Daoy (cell line): ENCODE measurements at regions not wholly inside any gene's neighbourhood (a gene's known extent, or its start where the extent isn't known, plus 50 kb on each side); places are given as distances from the start of the nearest gene placed in this dataset.
A peak's percentile ranks its signal among the peaks of the same experiment; 100 is the strongest.
"Not testable (repeated sequence)": the region's sequence is repeated elsewhere in the genome, so short reads cannot be mapped to it uniquely, and the experiment has no call there.

Experiments
- DNase-seq: peaks from one replicate; pipeline ENCODE4 v3.0.0-alpha.2; 2015; ENCODE audit warnings: low read depth

GRCh38 chr4:24209131-24209530 lies 319.3 kb upstream of the PPARGC1A start:
- DNase-seq = no peak

DNA sequence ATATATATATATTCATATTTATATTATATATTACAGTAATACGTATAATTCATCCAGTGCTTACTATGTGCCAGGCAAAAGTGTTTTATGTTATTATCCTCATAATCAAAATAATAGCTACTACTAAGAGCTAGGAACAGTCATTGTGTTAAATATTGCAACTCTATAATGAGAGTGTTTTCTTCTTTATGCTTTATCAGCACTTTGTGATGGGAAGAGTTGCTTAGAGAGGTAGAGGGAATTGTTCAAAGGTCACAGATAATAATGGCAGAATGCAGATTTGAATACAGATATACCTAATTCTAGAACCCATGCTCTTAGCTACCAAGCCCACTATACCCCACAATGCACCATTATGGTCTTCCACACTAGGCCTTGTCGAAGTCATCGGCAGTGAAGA lies 318.8 kb upstream of the PPARGC1A start:
- DNase-seq = no peak

GRCh38 chr4:24204708-24205107 lies 314.9 kb upstream of the PPARGC1A start:
- not testable (repeated sequence) for DNase-seq

DNA sequence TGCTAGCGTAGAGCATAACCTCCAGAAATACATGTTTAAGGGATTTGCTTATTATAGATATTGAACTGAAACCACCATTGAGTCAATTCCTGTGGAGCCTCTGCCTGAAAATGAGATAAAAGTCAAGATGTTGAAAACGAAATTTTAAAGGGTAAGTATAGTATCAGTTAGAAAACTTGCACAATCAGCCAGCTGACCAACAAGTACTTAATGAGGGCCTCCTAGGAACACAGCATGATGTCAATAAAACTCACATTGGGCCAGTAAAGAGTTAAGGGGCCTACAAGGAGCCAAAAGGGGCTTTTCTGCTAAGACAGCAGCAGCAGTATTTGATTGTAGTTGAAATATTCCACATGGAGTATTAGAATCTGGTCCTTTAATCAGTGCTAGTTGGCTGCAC lies 314.1 kb upstream of the PPARGC1A start:
- no peak for DNase-seq

DNA sequence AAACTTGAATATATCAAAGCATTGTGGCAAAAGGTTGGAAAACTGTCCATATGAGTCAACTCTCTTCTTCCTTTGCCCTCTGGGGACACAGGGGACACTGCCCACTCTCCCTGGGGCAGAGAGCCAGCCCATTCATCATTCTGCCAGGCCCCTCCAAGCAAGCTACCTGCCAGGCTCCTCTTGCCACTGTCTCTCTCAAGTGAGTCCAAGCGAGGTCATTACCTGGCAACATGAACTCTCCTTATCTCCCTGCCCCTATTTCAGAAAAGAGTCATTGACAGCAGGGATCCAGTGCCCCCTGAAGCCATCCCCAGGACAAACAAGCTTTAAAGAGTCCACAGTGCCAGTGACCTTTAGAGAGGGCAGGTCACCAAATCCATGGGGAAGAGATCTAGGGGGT lies 312.7 kb upstream of the PPARGC1A start:
- no peak for DNase-seq

DNA sequence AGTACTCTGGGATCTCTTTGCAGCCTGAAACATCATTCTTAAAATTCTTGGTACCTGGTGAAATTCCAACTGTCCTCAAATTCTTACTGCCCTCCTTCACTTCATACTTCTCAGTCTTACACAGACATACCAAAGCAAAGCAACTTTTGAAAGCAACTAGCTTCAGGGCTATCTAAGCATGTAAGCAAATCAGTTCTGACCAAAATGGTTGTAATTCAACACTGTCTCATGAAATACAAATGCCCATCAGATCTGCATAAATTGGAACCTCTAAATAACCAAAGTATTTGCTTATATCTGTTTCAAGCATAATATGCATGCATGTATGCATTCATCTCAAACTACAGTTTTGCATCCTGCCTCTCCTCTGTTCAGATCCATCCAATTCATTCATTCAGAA lies 308.1 kb upstream of the PPARGC1A start:
- DNase-seq = no peak

GRCh38 chr4:24196785-24197184 lies 306.9 kb upstream of the PPARGC1A start:
- no peak for DNase-seq

DNA sequence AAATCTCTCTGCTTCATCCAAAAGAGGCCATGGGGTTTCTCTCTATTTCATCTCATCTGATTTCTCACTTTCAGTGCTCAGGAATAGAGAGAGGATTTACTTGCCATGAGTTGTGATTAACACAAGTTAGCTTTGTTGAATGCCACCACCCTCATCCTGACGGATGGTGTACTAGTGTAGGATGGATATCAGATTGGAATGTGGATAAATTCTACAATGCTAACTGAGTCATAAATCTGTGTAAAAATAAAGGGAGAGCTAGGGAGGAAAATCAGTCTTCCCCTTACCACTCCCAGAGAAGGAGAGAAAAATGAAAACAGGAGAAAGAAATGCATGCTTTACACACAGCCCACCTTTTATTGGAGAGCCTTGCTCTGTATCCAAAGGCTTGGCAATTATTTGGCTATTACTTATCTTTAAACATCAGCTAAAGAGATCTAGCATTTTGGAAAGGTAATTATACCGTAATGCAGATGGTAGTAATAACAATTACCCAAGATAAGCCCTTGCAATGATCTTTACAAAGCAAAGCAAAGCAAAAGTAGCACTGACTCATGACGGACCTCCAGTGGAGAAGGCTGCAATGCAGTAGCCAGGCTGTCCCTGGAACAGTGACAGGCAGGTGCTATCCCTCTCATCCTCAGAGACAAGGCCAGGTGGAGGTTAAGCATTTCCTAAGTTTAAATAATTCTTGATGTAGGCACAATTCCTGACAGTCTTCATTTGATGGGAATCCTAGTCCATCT lies 306.3 kb upstream of the PPARGC1A start:
- no peak for DNase-seq

DNA sequence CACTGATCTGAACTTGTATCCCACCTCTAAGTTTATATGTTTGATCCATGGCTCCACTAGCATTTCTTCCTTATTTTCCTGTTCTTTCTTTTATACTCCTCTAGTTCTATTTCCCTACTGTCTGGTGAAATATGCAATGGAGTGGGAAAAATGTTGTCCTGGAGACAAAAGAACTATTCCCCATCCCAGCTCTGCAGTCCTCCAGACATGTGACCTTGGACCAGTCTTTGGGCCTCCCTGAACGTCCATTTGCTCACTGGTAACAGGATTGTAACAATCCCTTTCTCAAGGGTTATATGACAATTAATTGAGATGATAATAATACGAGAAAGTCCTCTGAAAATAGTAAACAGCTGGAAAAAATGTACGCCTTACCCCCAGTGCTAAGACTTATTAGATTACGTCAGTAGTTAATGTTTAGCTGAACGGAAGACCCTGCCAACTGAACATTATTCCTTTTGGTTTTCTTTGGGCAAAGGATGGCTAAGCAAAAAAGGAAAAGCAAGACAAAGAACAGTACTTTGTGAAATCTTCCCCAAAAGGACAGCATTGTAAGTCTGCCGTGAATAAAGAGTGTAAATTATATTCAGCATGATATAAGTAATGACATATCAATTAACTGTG lies 302.3 kb upstream of the PPARGC1A start:
- DNase-seq = no peak

GRCh38 chr4:24190761-24191695 lies 301.2 kb upstream of the PPARGC1A start:
- DNase-seq = no peak

- DNase-seq = no peak
Measured at GRCh38 chr4:24188459-24188858, 298.6 kb upstream of the PPARGC1A start.

DNA sequence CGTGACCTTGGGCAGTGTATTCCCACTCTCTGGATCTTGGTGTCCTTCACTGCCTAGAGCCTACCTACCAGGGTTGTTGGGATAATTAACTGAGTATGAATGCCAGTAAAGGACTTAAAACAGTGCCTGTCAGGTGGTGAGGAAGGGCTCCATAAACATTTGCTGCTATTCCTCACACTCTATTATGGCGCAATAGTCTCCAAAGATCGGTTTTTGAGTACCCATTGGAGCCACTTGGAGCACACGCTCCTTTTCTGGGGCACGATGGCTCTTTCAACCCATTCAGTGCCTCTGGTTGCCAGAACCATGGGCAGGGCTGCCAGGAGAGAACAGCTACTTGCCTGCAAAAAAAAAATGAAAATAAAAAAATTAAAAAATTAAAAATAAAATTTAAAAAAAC lies 296.6 kb upstream of the PPARGC1A start:
- no peak for DNase-seq

- no peak for DNase-seq
Measured at GRCh38 chr4:24181005-24181404, 291.2 kb upstream of the PPARGC1A start.

GRCh38 chr4:24180586-24180985 lies 290.7 kb upstream of the PPARGC1A start:
- no peak for DNase-seq

DNA sequence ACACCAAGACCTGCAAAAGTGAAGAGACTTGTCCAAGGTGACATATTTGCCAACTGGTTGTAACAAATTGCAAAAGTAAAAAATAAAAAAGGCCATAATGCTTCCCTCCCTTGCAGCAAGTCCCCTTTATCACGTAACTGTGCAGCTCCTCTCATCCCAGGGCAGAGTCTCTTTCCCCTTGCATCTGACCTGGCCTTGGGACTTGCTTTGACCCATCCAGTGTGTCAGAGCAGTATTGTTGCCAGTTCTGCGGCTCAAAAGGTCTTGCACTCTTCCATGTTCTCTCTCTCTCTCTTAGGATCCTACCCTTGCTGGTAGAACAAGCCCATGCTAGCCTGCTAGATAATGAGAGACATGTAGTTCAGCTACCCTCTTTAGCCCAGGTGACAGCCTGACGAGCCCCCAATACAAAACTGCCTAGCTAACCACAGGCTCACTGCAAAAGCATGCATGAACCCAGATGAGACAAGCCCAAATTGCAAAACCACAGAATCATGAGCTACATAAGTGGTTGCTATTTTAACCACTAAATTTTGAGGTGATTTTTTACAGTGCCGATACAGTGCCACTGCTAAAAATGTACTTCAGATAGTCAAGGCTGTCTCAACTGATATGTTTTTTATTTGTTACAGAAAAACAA lies 289.5 kb upstream of the PPARGC1A start:
- no peak for DNase-seq

DNA sequence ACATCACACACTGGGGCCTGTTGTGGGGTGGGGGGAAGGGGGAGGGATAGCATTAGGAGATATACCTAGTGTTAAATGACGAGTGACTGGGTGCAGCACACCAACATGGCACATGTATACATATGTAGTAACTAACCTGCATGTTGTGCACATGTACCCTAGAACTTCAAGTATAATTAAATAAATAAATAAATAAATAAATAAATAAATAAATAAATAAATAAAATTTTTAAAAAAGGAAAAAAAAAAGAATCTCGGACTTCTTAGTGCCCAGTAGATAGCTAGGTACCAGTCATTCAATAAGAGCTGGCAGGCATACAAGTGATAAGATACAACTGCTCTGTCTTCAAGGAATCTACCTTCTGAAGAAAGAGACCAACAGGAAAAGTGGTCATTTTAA lies 287.6 kb upstream of the PPARGC1A start:
- not testable (repeated sequence) for DNase-seq

- no peak for DNase-seq
Measured at GRCh38 chr4:24175707-24176106, 285.9 kb upstream of the PPARGC1A start.

- DNase-seq = peak; percentile 44
Measured at GRCh38 chr4:24174602-24175001, 284.8 kb upstream of the PPARGC1A start.

DNA sequence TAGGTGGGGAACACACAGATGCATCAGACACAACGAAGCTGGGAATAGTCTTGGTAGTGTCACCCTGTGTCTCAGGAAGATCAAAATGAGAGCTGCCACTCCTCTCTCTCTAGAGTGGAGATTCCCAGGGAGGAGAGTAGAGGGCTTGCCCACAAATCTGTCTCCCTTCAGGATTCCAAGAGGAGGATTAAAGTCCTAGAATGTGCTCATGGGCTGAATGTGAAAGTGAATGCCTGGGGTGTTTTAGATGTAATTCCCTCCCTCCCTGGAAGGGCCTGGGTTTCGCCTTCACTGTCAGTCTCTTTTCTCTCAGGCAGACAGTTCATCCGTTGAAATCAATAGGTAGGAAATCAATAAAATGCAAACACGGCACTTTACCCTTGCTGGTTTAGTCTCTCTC lies 282.6 kb upstream of the PPARGC1A start:
- no peak for DNase-seq

DNA sequence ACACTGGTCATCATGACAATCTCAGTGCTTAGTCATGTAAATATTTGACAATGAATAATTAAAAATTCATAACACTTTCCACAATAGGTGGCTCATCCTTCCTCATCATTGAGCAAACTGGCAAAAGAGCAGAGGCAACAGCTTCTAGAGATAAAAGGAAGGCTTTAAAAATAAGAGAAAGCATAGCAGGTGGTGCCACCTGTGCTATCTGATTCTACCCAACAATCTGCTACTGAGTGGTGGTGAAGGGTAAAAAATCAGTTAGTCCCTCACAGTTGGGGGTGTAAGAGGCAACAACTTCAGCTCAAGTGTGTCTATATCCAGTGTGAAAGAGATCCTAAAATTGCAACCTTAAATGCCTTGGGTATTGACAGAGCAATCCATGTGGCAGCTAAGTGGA lies 280.1 kb upstream of the PPARGC1A start:
- DNase-seq = no peak

- no peak for DNase-seq
Measured at GRCh38 chr4:24168658-24169057, 278.8 kb upstream of the PPARGC1A start.

- DNase-seq = no peak
Measured at GRCh38 chr4:24166501-24166900, 276.7 kb upstream of the PPARGC1A start.
